ENCODE measurements at regions not wholly inside any gene's neighbourhood (a gene's known extent, or its start where the extent isn't known, plus 50 kb on each side); places are given as distances from the start of the nearest gene placed in this dataset.
A peak's percentile ranks its signal among the peaks of the same experiment; 100 is the strongest.

DNA sequence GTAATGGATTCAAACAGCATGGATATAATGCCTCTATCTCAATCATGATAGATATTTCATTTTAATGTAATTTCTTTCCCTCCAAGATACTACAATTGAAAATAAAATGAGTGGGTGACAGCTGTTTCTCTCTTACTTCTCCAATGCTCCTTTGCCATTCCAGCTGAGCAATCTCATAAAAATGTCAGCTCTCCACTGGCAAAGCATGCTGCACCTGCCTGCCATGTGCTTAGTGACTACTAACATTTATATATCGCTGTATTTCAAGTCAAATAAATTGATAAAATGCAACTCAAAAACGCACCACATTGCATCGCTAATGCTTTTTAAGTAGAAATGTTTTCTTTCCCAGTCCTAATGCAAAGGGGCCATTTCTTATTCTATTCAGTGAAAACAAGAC lies 1093.9 kb downstream of the CBLN2 start:
- no peak overlapping the region for H3K4me3 ChIP-seq (ENCODE audit: low read depth, low read length)
- DNase-seq (ENCODE audit: low read depth) = no peak
- TF ChIP-seq, protein P1, sequence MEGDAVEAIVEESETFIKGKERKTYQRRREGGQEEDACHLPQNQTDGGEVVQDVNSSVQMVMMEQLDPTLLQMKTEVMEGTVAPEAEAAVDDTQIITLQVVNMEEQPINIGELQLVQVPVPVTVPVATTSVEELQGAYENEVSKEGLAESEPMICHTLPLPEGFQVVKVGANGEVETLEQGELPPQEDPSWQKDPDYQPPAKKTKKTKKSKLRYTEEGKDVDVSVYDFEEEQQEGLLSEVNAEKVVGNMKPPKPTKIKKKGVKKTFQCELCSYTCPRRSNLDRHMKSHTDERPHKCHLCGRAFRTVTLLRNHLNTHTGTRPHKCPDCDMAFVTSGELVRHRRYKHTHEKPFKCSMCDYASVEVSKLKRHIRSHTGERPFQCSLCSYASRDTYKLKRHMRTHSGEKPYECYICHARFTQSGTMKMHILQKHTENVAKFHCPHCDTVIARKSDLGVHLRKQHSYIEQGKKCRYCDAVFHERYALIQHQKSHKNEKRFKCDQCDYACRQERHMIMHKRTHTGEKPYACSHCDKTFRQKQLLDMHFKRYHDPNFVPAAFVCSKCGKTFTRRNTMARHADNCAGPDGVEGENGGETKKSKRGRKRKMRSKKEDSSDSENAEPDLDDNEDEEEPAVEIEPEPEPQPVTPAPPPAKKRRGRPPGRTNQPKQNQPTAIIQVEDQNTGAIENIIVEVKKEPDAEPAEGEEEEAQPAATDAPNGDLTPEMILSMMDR (conservative IDR thresholded peaks at IDR 0.05; ENCODE audit: low read depth, low read length) = no peak

DNA sequence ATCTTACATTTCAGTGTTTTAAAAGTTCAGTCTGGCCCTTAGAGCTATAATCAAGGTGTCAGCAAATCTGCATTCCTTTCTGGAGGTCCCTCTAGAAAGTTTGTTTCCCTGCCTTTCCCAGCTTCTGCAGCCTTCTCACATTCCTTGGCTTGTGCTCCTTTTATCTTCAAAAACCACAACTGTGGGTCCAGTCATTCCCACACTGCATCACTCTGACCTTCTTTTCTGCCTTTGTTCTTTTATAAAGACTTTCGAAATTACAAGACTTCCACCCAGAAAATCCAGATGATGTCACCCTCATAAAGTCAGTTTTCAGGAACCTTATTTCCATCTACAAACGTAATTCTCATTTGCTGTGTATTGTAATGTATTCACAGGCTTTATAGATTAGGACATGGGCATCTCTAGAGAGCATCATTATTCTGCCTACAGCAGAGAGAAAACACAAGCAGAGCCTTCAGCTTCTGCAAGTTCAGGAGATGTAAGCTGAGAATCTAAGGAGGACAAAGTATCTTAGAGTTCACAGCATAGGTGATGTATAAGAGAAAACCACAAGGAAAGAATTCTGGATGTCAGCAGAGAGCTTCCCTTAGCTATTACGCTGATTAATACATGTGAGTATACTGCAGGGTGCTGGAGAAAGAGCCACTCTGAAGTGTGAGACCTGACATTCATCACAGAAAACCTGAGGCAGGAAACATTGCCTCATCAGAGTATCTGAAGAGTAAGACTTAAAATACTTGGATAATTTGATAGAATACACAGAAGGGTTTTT lies 1100.2 kb downstream of the CBLN2 start:
- TF ChIP-seq, protein P1 (conservative IDR thresholded peaks at IDR 0.05; ENCODE audit: low read depth, low read length) = no peak
- no peak overlapping the region for H3K4me3 ChIP-seq (ENCODE audit: low read depth, low read length)
- DNase-seq (ENCODE audit: low read depth) = peak; percentile 77

DNA sequence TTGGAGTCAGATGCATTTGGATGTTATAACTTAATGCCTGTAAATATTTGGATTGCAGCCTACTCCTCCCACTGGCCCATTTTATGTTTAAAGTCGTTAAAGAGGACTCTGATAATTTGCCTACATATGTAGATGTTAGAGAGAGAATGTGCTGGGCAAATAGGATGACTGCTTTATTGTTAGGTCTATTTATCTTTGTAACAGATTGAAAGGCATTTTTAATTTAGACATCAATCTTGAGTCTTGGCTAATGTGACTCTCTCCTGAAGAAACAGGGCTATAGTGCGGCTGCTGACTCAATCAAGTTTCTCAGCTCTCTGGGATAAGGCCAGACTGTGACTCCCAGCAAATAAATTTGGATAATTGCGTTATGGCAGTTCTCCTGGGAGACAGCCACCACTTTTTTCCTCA lies 1101.4 kb downstream of the CBLN2 start:
- TF ChIP-seq, protein P1 (conservative IDR thresholded peaks at IDR 0.05; ENCODE audit: low read depth, low read length) = no peak
- peak; percentile 50 for DNase-seq (ENCODE audit: low read depth)
- H3K4me3 ChIP-seq (ENCODE audit: low read depth, low read length) = no peak overlapping the region

DNA sequence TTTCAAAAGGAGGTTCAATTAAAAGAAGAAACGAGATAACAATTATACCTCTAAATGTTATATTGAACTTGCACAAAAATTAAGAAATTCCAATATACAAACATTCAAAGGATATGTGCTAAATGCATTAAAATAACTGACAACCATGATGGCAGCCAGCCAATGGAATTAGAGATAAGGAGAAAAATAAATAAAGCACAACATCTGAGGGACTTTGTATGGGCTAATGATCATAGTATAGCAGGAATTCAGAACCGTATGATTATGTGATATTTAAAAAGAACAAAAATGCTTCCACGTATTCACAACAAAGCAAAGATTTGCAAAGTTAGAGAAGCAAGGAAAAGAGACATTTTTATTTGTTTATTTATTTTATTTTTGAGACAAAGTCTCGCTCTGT lies 1103.0 kb downstream of the CBLN2 start:
- peak; percentile 10 for DNase-seq (ENCODE audit: low read depth)
- TF ChIP-seq, protein P1 (conservative IDR thresholded peaks at IDR 0.05; ENCODE audit: low read depth, low read length) = no peak
- H3K4me3 ChIP-seq (ENCODE audit: low read depth, low read length) = no peak overlapping the region

DNA sequence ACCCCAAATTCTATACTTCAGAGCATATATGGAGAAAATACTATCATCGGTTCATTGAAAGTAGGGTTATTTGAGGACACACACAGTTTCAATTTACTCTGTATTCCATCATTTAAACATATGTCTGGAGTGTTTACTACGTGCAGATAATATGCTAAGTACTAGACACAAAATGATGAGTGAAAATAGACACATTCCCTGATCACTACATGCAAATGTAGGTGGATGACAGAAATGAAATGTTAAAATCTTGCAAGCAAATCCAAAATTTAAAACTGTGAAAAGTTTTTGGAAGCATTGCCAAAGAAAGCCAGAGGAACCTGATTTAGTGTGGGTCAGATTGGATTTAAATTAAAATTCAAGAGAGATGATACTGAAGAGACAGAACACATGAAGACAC lies 1106.6 kb downstream of the CBLN2 start:
- TF ChIP-seq, protein P1 (conservative IDR thresholded peaks at IDR 0.05; ENCODE audit: low read depth, low read length) = no peak
- H3K4me3 ChIP-seq (ENCODE audit: low read depth, low read length) = no peak overlapping the region

DNA sequence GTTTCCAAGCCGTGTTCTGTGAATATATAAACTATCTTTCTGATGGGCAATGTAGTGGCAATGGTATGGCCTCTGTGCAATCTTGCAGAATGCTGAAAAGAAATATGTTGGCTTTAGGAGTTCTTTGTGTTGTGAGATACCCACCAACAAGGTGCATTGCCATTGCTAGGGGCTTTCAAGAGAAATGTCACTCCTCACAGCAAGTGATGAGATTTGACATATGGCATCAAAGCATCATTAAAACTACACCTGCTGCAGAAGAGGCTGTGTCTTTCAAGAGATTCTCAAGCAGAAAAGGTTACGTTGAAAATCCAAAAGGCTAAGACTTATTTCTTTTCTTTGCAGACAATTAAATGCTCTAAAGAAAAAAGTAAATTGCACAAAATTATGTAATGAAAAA lies 1110.8 kb downstream of the CBLN2 start:
- no peak overlapping the region for H3K4me3 ChIP-seq (ENCODE audit: low read depth, low read length)
- DNase-seq (ENCODE audit: low read depth) = no peak
- TF ChIP-seq, protein P1 (conservative IDR thresholded peaks at IDR 0.05; ENCODE audit: low read depth, low read length) = no peak

More for the DNA sequence above, 1106.6 kb downstream of the CBLN2 start:
- no peak for DNase-seq (ENCODE audit: low read depth)

DNA sequence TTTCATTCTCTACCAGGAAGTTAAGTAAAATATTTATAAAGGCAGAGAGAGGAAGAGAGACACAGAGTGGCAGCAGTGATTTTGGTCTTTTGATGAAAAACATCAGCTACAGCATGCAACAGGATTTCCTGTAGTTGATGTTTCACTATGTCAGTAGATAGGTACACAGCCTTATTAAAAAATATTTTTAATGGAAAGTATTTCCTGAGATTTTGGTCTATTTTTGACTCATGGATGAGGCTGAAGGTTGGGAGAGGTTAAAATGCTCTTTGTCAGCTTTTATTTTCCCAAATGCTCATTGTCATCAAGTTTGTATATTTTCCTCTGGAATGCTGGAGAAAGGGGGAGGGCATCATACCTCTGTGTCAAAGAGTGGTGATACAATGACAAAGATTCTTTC lies 1112.5 kb downstream of the CBLN2 start:
- H3K4me3 ChIP-seq (ENCODE audit: low read depth, low read length) = no peak overlapping the region
- TF ChIP-seq, protein P1 (conservative IDR thresholded peaks at IDR 0.05; ENCODE audit: low read depth, low read length) = no peak
- no peak for DNase-seq (ENCODE audit: low read depth)

Measured in choroid plexus epithelial cell (primary cell).